Endothelial cell of umbilical vein (primary cell): ENCODE measurements at regions not wholly inside any gene's neighbourhood (a gene's known extent, or its start where the extent isn't known, plus 50 kb on each side); places are given as distances from the start of the nearest gene placed in this dataset.

ENCODE experiments used
- EZH2 ChIP-seq: IDR thresholded peaks from 2 replicates; pipeline ENCODE4 v1.6.1; 2012; ENCODE audit warnings: borderline replicate concordance, low read depth, mild to moderate bottlenecking, moderate library complexity, low read length, inconsistent platforms; ENCODE audit not compliant: severe bottlenecking
- JUN ChIP-seq: IDR thresholded peaks from 2 replicates; pipeline ENCODE4 v1.6.1; 2011; ENCODE audit warnings: borderline replicate concordance, low read depth; ENCODE audit not compliant: insufficient read length, insufficient read depth
- MYC ChIP-seq: IDR thresholded peaks from one replicate; pipeline ENCODE4 v1.6.1; 2011; ENCODE audit warnings: mild to moderate bottlenecking, low read depth, low read length
- POLR2A ChIP-seq: IDR thresholded peaks from 2 replicates; pipeline ENCODE4 v1.6.1; 2012; ENCODE audit warnings: low read depth, mild to moderate bottlenecking, control low read depth, low read length
- POLR2AphosphoS5 ChIP-seq: IDR thresholded peaks from 2 replicates; pipeline ENCODE4 v1.6.1; 2012; ENCODE audit warnings: low read depth, mild to moderate bottlenecking, control low read depth, low read length, moderate library complexity; ENCODE audit not compliant: insufficient read depth
- TF ChIP-seq, protein P1 (sequence below), 2 donors: IDR thresholded peaks; 1 replicate in 1 of 2; 2 replicates in 1 of 2; pipeline ENCODE4 v1.5.1; 2011; ENCODE audit warnings: low read length in 2 of 2, mild to moderate bottlenecking in 2 of 2, moderate library complexity in 2 of 2, control low read depth in 1 of 2, inconsistent platforms in 1 of 2, low read depth in 1 of 2; ENCODE audit not compliant: insufficient read depth in 1 of 2; ENCODE audit errors: extremely low read depth in 1 of 2
- TF ChIP-seq, protein P2 (sequence below): IDR thresholded peaks from 2 replicates; pipeline ENCODE4 v1.6.1; 2011; ENCODE audit not compliant: insufficient read depth, insufficient read length

DNA sequence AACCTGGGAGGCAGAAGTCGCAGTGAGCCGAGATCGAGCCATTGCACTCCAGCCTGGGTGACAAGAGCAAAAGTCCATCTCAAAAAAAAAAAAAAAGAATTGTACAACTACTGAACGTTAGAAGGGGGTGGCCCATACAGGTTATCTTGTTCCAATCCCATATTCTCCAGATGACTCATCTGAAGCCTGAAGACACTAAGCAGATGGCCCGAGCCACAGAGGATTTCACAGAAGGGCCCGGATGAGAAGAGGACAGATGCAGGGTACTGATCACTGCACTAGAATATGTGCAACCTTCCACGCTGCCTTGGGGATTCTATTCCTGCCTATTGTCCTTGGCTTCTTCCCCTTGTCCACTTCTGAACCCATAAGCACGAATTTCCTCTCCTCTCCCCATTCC lies 70.9 kb upstream of the UBASH3B start:
- no peak for TF ChIP-seq EZH2
- TF ChIP-seq, protein P1, sequence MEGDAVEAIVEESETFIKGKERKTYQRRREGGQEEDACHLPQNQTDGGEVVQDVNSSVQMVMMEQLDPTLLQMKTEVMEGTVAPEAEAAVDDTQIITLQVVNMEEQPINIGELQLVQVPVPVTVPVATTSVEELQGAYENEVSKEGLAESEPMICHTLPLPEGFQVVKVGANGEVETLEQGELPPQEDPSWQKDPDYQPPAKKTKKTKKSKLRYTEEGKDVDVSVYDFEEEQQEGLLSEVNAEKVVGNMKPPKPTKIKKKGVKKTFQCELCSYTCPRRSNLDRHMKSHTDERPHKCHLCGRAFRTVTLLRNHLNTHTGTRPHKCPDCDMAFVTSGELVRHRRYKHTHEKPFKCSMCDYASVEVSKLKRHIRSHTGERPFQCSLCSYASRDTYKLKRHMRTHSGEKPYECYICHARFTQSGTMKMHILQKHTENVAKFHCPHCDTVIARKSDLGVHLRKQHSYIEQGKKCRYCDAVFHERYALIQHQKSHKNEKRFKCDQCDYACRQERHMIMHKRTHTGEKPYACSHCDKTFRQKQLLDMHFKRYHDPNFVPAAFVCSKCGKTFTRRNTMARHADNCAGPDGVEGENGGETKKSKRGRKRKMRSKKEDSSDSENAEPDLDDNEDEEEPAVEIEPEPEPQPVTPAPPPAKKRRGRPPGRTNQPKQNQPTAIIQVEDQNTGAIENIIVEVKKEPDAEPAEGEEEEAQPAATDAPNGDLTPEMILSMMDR (IDR thresholded peaks at IDR 0.05; ENCODE audit: extremely low read depth in 1 of 2, insufficient read depth in 1 of 2, low read depth in 1 of 2, low read length in 2 of 2): no peak
- TF ChIP-seq POLR2AphosphoS5: no peak
- no peak for TF ChIP-seq POLR2A
- TF ChIP-seq, protein P2, sequence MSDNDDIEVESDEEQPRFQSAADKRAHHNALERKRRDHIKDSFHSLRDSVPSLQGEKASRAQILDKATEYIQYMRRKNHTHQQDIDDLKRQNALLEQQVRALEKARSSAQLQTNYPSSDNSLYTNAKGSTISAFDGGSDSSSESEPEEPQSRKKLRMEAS: no peak
- TF ChIP-seq MYC: no peak
- no peak for TF ChIP-seq JUN
